B cell (primary cell): ENCODE measurements at regions not wholly inside any gene's neighbourhood (a gene's known extent, or its start where the extent isn't known, plus 50 kb on each side); places are given as distances from the start of the nearest gene placed in this dataset.
"Not testable (repeated sequence)": the region's sequence is repeated elsewhere in the genome, so short reads cannot be mapped to it uniquely, and the experiment has no call there.

Source experiments
- ATAC-seq: fragments of 200-7000 bp; cut with Tn5 transposase; one replicate; pipeline ENCODE4 v1.10.0; 2021; ENCODE audit warnings: low read depth, mild to moderate bottlenecking, moderate number of reproducible peaks, moderate library complexity
- CTCF ChIA-PET: fragments of 350-600 bp; sonication (Branson Sonifier 250); formaldehyde crosslinking; loops from one replicate; lab custom pipeline; 2021; ENCODE audit warnings: antibody characterized with exemption, inconsistent platforms; lab: Charles Lee
- POLR2A ChIA-PET: fragments of 350-600 bp; sonication (Branson Sonifier 250); formaldehyde crosslinking; loops from one replicate; lab custom pipeline; 2021; ENCODE audit warnings: antibody characterized with exemption; lab: Charles Lee
- DNase-seq: peaks from one replicate; pipeline ENCODE4 v3.0.0; 2013
- H2AFZ ChIP-seq: 2 replicates; pipeline ENCODE4 v1.6.1; 2012; ENCODE audit warnings: mild to moderate bottlenecking, low read depth, low read length; ENCODE audit not compliant: insufficient read depth, poor library complexity, severe bottlenecking
- H3K27ac ChIP-seq, 2 donors: 1 replicate in 1 of 2; 2 replicates in 1 of 2; pipeline ENCODE4 v1.5.1; 2012 to 2013; ENCODE audit warnings: low read length in 2 of 2, mild to moderate bottlenecking in 2 of 2, moderate library complexity in 1 of 2
- H3K27me3 ChIP-seq, 4 experiments: fragments of 200-600 bp in 1 of 4; sonication (generic) in 1 of 4; replicated peaks in 1 of 4; 1 replicate in 2 of 4; 2 replicates in 2 of 4; pipeline versions ENCODE4 v1.6.1 to v1.7.0; 2013 to 2016; ENCODE audit warnings: low read length in 3 of 4, mild to moderate bottlenecking in 2 of 4, mixed read lengths in 1 of 4, moderate library complexity in 1 of 4; ENCODE audit not compliant: insufficient read depth in 4 of 4, control insufficient read depth in 3 of 4; ENCODE audit errors: control extremely low read depth in 1 of 4
- H3K36me3 ChIP-seq, 2 experiments: replicated peaks in 1 of 2; 1 replicate in 1 of 2; 2 replicates in 1 of 2; pipeline versions ENCODE4 v1.6.1 to v1.7.1; 2013; ENCODE audit warnings: low read length in 1 of 2; ENCODE audit not compliant: insufficient read depth in 2 of 2, control insufficient read depth in 1 of 2; ENCODE audit errors: control extremely low read depth in 1 of 2, extremely low read depth in 1 of 2
- H3K4me1 ChIP-seq, 2 donors: fragments of 200-600 bp in 1 of 2; sonication (generic) in 1 of 2; 1 replicate in 1 of 2; 2 replicates in 1 of 2; pipeline versions ENCODE4 v1.5.1 to v1.6.1; 2013 to 2017; ENCODE audit warnings: low read length in 2 of 2; ENCODE audit not compliant: control insufficient read depth in 2 of 2, insufficient read depth in 2 of 2
- H3K4me2 ChIP-seq: replicated peaks from 2 replicates; pipeline ENCODE3; 2012; ENCODE audit warnings: mild to moderate bottlenecking, low read depth, low read length; ENCODE audit not compliant: poor library complexity, severe bottlenecking
- H3K4me3 ChIP-seq, 5 experiments: fragments of 200-600 bp in 1 of 5; sonication (generic) in 1 of 5; 1 replicate in 3 of 5; 2 replicates in 2 of 5; pipeline versions ENCODE4 v1.5.1 to v1.7.0; 2011 to 2016; ENCODE audit warnings: low read length in 4 of 5, mild to moderate bottlenecking in 4 of 5, low read depth in 2 of 5, control low read depth in 1 of 5, moderate library complexity in 1 of 5; ENCODE audit not compliant: insufficient read depth in 1 of 5; ENCODE audit errors: control extremely low read depth in 1 of 5, extremely low read depth in 1 of 5
- H3K79me2 ChIP-seq: fragments of 200-600 bp; sonication (generic); one replicate; pipeline ENCODE4 v1.6.0; 2016; ENCODE audit warnings: low read length; ENCODE audit not compliant: control insufficient read depth, insufficient read depth
- H3K9ac ChIP-seq: fragments of 200-600 bp; sonication (generic); 2 replicates; pipeline ENCODE4 v1.6.1; 2017; ENCODE audit warnings: mild to moderate bottlenecking, low read length, moderate library complexity
- H3K9me3 ChIP-seq, 3 donors: one replicate each; pipeline versions ENCODE4 v1.6.1 to v1.7.1; 2013; ENCODE audit warnings: low read length in 2 of 3; ENCODE audit not compliant: control insufficient read depth in 2 of 3, insufficient read depth in 1 of 3; ENCODE audit errors: control extremely low read depth in 1 of 3
- H4K20me1 ChIP-seq: 2 replicates; pipeline ENCODE4 v1.6.0; 2012; ENCODE audit warnings: mild to moderate bottlenecking, low read length; ENCODE audit not compliant: insufficient read depth, control insufficient read depth, poor library complexity, severe bottlenecking
- H3K27ac Mint-ChIP-seq: one replicate; pipeline ENCODE4 v1.8.0; 2021; ENCODE audit warnings: mixed read lengths
- H3K27me3 Mint-ChIP-seq: one replicate; pipeline ENCODE4 v1.8.0; 2021; ENCODE audit warnings: mixed read lengths
- H3K4me1 Mint-ChIP-seq: one replicate; pipeline ENCODE4 v1.8.0; 2021; ENCODE audit warnings: mixed read lengths
- H3K4me3 Mint-ChIP-seq: one replicate; pipeline ENCODE4 v1.8.0; 2021; ENCODE audit warnings: mixed read lengths
- H3K9me3 Mint-ChIP-seq: one replicate; pipeline ENCODE4 v1.8.0; 2022; ENCODE audit warnings: mixed read lengths; ENCODE audit not compliant: insufficient read depth
- EZH2 ChIP-seq: IDR thresholded peaks from 2 replicates; pipeline ENCODE4 v1.6.1; 2012; ENCODE audit warnings: borderline replicate concordance, low read depth, mild to moderate bottlenecking, moderate library complexity, low read length; ENCODE audit not compliant: insufficient read depth, poor library complexity, severe bottlenecking
- WGBS: methylation state at CpG from one replicate; pipeline ENCODE4 v1.1.5; 2013; ENCODE audit warnings: missing lambda C conversion rate; ENCODE audit not compliant: insufficient coverage; 5-methylcytosine and 5-hydroxymethylcytosine counted together
- intact Hi-C: fragments of 100-400 bp; cut with micrococcal nuclease; formaldehyde crosslinking; loops from one replicate; pipeline ENCODE4 v1.10.0; 2022
- TF ChIP-seq, protein P1 (sequence below): fragments of 200-600 bp; IDR thresholded peaks from one replicate; pipeline ENCODE4 v1.8.0; 2022; ENCODE audit warnings: antibody characterized with exemption, mild to moderate bottlenecking

DNA sequence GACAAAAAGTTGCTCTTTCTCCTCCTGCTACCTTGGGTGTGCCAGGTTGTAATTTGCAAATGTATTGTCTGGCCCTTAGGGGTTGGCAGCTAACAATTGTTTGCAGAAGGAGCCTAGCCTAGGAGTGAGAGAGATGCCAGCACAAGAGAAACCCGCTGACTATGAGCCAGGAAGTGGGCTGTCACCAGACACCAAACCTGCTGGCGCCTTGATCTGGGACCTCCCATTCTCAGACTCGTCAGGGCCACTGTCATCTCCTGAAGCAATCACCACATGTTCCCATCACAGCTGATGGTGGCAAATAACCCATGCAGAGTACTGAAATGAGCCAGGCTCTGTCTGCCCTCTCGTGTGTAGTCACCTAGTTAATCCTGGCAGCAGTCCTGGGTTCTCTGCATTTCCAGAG is 406.4 kb upstream of the NPAP1 start:
- ChIA-PET POLR2A (no interaction called here), CTCF (no interaction called here)
- no peaks in the 10 kb centered on the region for H3K79me2 ChIP-seq
- H3K36me3 ChIP-seq, result no peaks in the 10 kb centered on the region
- H3K27ac Mint-ChIP-seq, result no peak overlapping the region
- H3K4me1 ChIP-seq, result no peaks in the 10 kb centered on the region
- no peaks in the 10 kb centered on the region for H4K20me1 ChIP-seq
- no peaks in the 10 kb centered on the region for H3K27me3 ChIP-seq
- H3K4me1 Mint-ChIP-seq, result no peaks in the 10 kb centered on the region
- no peak overlapping the region for H3K4me2 ChIP-seq
- no peak overlapping the region for H2AFZ ChIP-seq
- intact Hi-C loops, result no loop called here
- no peak overlapping the region for H3K27ac ChIP-seq
- H3K4me3 ChIP-seq, result no peak overlapping the region
- ATAC-seq (no peak), DNase-seq (no peak)
- WGBS, result 69% methylated on average over 4 of the region's 4 CpGs
- no peak overlapping the region for H3K9ac ChIP-seq
- H3K9me3 ChIP-seq, result peaks cover 0 to 10% (median 0%) of the 10 kb centered on the region in 3 donors
- no peak overlapping the region for H3K4me3 Mint-ChIP-seq
- no peaks in the 10 kb centered on the region for H3K27me3 Mint-ChIP-seq
- peaks cover 7% of the 10 kb centered on the region for H3K9me3 Mint-ChIP-seq
- TF ChIP-seq, protein P1, sequence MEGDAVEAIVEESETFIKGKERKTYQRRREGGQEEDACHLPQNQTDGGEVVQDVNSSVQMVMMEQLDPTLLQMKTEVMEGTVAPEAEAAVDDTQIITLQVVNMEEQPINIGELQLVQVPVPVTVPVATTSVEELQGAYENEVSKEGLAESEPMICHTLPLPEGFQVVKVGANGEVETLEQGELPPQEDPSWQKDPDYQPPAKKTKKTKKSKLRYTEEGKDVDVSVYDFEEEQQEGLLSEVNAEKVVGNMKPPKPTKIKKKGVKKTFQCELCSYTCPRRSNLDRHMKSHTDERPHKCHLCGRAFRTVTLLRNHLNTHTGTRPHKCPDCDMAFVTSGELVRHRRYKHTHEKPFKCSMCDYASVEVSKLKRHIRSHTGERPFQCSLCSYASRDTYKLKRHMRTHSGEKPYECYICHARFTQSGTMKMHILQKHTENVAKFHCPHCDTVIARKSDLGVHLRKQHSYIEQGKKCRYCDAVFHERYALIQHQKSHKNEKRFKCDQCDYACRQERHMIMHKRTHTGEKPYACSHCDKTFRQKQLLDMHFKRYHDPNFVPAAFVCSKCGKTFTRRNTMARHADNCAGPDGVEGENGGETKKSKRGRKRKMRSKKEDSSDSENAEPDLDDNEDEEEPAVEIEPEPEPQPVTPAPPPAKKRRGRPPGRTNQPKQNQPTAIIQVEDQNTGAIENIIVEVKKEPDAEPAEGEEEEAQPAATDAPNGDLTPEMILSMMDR, result no peak
- no peak for TF ChIP-seq EZH2

DNA sequence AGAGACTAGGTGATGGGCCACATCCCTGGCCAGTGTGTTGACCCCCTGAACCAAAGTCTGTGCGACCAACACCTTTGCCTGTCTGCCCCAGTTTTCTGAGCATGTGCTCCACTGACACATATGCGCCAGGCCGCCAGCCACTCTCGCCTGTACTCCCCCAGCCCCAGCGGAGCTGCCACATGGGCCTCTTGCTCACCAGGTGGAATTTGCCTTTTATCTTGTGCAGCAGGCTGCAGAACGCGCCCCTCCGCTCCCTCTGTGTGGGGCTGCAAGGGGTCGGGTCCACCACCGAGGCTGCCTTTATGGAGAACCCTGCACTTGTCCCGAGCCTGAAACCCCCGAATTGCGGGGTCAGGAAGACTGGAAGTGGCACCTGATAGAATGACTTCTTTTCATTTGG is 405.7 kb upstream of the NPAP1 start:
- ChIA-PET CTCF (no interaction called here), POLR2A (no interaction called here)
- no peak for ATAC-seq
- Mint-ChIP-seq H3K4me3 (no peak overlapping the region), H3K9me3 (peaks cover 7% of the 10 kb centered on the region), H3K4me1 (no peaks in the 10 kb centered on the region), H3K27ac (no peak overlapping the region), H3K27me3 (no peaks in the 10 kb centered on the region)
- DNase-seq, result no peak
- H3K36me3 ChIP-seq, result no peaks in the 10 kb centered on the region
- 93% methylated on average over 11 of the region's 13 CpGs for WGBS
- H3K9ac ChIP-seq, result no peak overlapping the region
- H3K27ac ChIP-seq, result no peak overlapping the region
- no peaks in the 10 kb centered on the region for H3K4me1 ChIP-seq
- H3K79me2 ChIP-seq, result no peaks in the 10 kb centered on the region
- no peak overlapping the region for H3K4me3 ChIP-seq
- H3K27me3 ChIP-seq, result no peaks in the 10 kb centered on the region
- no peak for TF ChIP-seq EZH2
- TF ChIP-seq, protein P1, result no peak
- H4K20me1 ChIP-seq, result no peaks in the 10 kb centered on the region
- H3K4me2 ChIP-seq, result no peak overlapping the region
- H3K9me3 ChIP-seq, result peaks cover 0 to 10% (median 0%) of the 10 kb centered on the region in 3 donors
- intact Hi-C loops, result no loop called here
- H2AFZ ChIP-seq, result no peak overlapping the region

DNA sequence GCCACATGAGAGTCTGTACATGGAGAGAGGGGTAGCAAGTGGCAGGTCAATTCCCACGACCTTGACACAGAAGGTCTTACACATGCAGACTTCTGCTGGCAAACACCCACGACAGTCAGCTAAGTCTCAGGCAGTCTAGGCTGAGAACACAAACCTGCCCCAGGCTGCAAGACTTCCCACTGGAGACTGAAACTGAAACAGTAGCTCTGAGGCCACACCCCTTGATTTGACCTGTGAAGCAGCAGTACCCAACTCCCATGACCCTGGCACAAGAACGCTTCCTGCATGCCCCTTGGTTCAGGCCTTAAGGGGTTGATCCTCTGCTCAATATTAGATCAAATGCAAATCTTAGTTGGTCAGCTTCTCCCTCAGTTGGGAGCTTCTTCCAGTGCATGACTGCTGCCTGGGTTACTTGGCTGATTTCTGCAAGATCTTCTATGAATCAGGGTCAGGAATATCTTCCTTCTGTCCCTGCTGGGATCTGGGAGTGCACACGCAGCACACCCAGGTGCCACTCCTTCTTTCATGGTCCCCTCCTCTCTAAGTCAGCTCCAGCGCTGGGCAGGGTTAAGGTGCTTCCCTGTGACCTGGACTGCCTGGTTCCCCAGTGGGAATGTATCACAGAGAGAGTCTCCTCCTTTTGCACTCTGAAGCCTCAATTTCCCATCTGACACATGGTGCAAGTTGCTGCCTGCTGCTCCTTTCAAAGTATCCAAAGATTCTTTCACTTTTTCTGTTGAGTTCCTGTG is 403.9 kb upstream of the NPAP1 start:
- ATAC-seq, H3K27ac Mint-ChIP-seq, H3K36me3 ChIP-seq: not testable (repeated sequence)

More for the DNA sequence above, 403.9 kb upstream of the NPAP1 start:
- intact Hi-C loops, H3K4me1 Mint-ChIP-seq, H3K79me2 ChIP-seq, H3K9me3 Mint-ChIP-seq, H3K4me2 ChIP-seq, H3K27me3 ChIP-seq, H3K4me1 ChIP-seq, H2AFZ ChIP-seq, H3K27ac ChIP-seq, POLR2A ChIA-PET, H3K27me3 Mint-ChIP-seq, H3K4me3 Mint-ChIP-seq, H3K4me3 ChIP-seq, H4K20me1 ChIP-seq, DNase-seq, H3K9ac ChIP-seq, CTCF ChIA-PET: not testable (repeated sequence)
- WGBS, result 78% methylated on average over 4 of the region's 5 CpGs
- peaks cover 0 to 10% (median 0%) of the 10 kb centered on the region in 3 donors for H3K9me3 ChIP-seq
